ENCODE measurements at regions not wholly inside any gene's neighbourhood (a gene's known extent, or its start where the extent isn't known, plus 50 kb on each side); places are given as distances from the start of the nearest gene placed in this dataset.

GRCh38 chr5:116922532-116922931, 347.9 kb upstream of the SEMA6A start:
- TF ChIP-seq POLR2AphosphoS5 (IDR thresholded peaks at IDR 0.05) (no peak), POLR2A (IDR thresholded peaks at IDR 0.05) (no peak)
